IMR-90 (cell line): ENCODE measurements at regions not wholly inside any gene's neighbourhood (a gene's known extent, or its start where the extent isn't known, plus 50 kb on each side); places are given as distances from the start of the nearest gene placed in this dataset.
"Not testable (repeated sequence)": the region's sequence is repeated elsewhere in the genome, so short reads cannot be mapped to it uniquely, and the experiment has no call there.

Experiments used
- ATAC-seq: fragments of 200-7000 bp; cut with Tn5 transposase; 2 replicates; pipeline ENCODE4 v1.9.1; 2020; ENCODE audit warnings: low read depth, mild to moderate bottlenecking, moderate library complexity
- BruUV-seq: library from RNA; stranded (reverse); fragments of 400-500 nt; replicated peaks from 2 replicates; lab custom pipeline; 2021; lab: Mats Ljungman, UMichigan
- CTCF ChIA-PET: fragments of 300-600 bp; formaldehyde crosslinking; extraction: SDS; loops from one replicate; lab custom pipeline; 2021; ENCODE audit warnings: antibody characterized with exemption; lab: Yijun Ruan, JAX
- POLR2A ChIA-PET: fragments of 300-600 bp; sonication (Branson Sonifier 250); formaldehyde crosslinking; loops from one replicate; lab custom pipeline; 2022; ENCODE audit warnings: antibody characterized with exemption; ENCODE audit not compliant: unreplicated experiment; lab: Charles Lee
- DNase-seq: peaks from one replicate; pipeline ENCODE4 v3.0.0; 2013
- H2AFZ ChIP-seq: replicated peaks from 2 replicates; pipeline ENCODE3; 2013; ENCODE audit warnings: low read length, mild to moderate bottlenecking; ENCODE audit not compliant: poor library complexity
- H2AK5ac ChIP-seq: 2 replicates; pipeline ENCODE4 v1.6.1; 2013; ENCODE audit warnings: low read depth, low read length, inconsistent platforms
- H2AK9ac ChIP-seq: replicated peaks from 2 replicates; pipeline ENCODE3; 2013; ENCODE audit warnings: mild to moderate bottlenecking, low read depth, low read length, moderate library complexity; ENCODE audit not compliant: poor library complexity
- H2BK120ac ChIP-seq: 2 replicates; pipeline ENCODE4 v1.6.1; 2013; ENCODE audit warnings: low read depth, low read length, inconsistent platforms
- H2BK15ac ChIP-seq: 3 replicates; pipeline ENCODE4 v1.6.1; 2013; ENCODE audit warnings: low read depth, low read length, inconsistent platforms
- H2BK20ac ChIP-seq: 2 replicates; pipeline ENCODE4 v1.6.1; 2013; ENCODE audit warnings: low read depth, mild to moderate bottlenecking, inconsistent platforms, low read length, moderate library complexity
- H2BK5ac ChIP-seq: 2 replicates; pipeline ENCODE4 v1.6.1; 2013; ENCODE audit warnings: mild to moderate bottlenecking, low read depth, low read length, inconsistent platforms; ENCODE audit not compliant: poor library complexity, severe bottlenecking
- H3K14ac ChIP-seq: replicated peaks from 2 replicates; pipeline ENCODE4 v1.6.1; 2013; ENCODE audit warnings: low read depth, low read length, inconsistent platforms
- H3K18ac ChIP-seq: 2 replicates; pipeline ENCODE4 v1.6.1; 2013; ENCODE audit warnings: low read depth, low read length, control low read depth
- H3K23ac ChIP-seq: 2 replicates; pipeline ENCODE4 v1.6.1; 2013; ENCODE audit warnings: low read depth, low read length, inconsistent platforms
- H3K27ac ChIP-seq: 2 replicates; pipeline ENCODE4 v1.5.1; 2013; ENCODE audit warnings: mild to moderate bottlenecking, control low read depth, low read length; ENCODE audit not compliant: insufficient read depth
- H3K27me3 ChIP-seq: 2 replicates; pipeline ENCODE4 v1.6.1; 2013; ENCODE audit warnings: low read length; ENCODE audit not compliant: control insufficient read depth, insufficient read depth
- H3K36me3 ChIP-seq: 2 replicates; pipeline ENCODE4 v1.6.1; 2013; ENCODE audit warnings: low read length, mixed read lengths; ENCODE audit not compliant: control insufficient read depth, insufficient read depth
- H3K4ac ChIP-seq: 2 replicates; pipeline ENCODE4 v1.6.1; 2013; ENCODE audit warnings: low read depth, low read length, inconsistent platforms
- H3K4me1 ChIP-seq: 2 replicates; pipeline ENCODE4 v1.6.1; 2013; ENCODE audit warnings: low read length, mixed read lengths; ENCODE audit not compliant: control insufficient read depth, insufficient read depth
- H3K4me2 ChIP-seq: 2 replicates; pipeline ENCODE4 v1.6.1; 2013; ENCODE audit warnings: low read depth, mild to moderate bottlenecking, control low read depth, low read length, moderate library complexity
- H3K4me3 ChIP-seq: 2 replicates; pipeline ENCODE4 v1.5.1; 2013; ENCODE audit warnings: low read depth, mild to moderate bottlenecking, control low read depth, low read length, moderate library complexity; ENCODE audit not compliant: insufficient read depth
- H3K56ac ChIP-seq: 2 replicates; pipeline ENCODE4 v1.6.1; 2013; ENCODE audit warnings: low read length, inconsistent platforms; ENCODE audit not compliant: insufficient read depth; ENCODE audit errors: extremely low read depth
- H3K79me1 ChIP-seq, 2 experiments: 2 replicates each; pipeline ENCODE4 v1.6.1; 2013; ENCODE audit warnings: low read length in 2 of 2, inconsistent platforms in 1 of 2, low read depth in 1 of 2
- H3K9ac ChIP-seq: 2 replicates; pipeline ENCODE4 v1.6.1; 2013; ENCODE audit warnings: low read depth, low read length, control low read depth
- H3K9me1 ChIP-seq: 2 replicates; pipeline ENCODE4 v1.6.1; 2013; ENCODE audit warnings: low read length, inconsistent platforms; ENCODE audit not compliant: insufficient read depth
- H3K9me3 ChIP-seq: 2 replicates; pipeline ENCODE4 v1.6.1; 2013; ENCODE audit warnings: low read length; ENCODE audit not compliant: control insufficient read depth, insufficient read depth
- H4K20me1 ChIP-seq: 2 replicates; pipeline ENCODE4 v1.6.1; 2013; ENCODE audit warnings: low read length, inconsistent platforms; ENCODE audit not compliant: insufficient read depth
- H4K5ac ChIP-seq: 2 replicates; pipeline ENCODE4 v1.6.1; 2013; ENCODE audit warnings: mild to moderate bottlenecking, low read depth, low read length, control low read depth
- H4K8ac ChIP-seq, 2 experiments: 2 replicates each; pipeline ENCODE4 v1.6.1; 2013; ENCODE audit warnings: low read depth in 2 of 2, low read length in 2 of 2, control low read depth in 1 of 2, inconsistent platforms in 1 of 2
- H4K91ac ChIP-seq: 2 replicates; pipeline ENCODE4 v1.6.1; 2013; ENCODE audit warnings: low read depth, low read length, inconsistent platforms; ENCODE audit not compliant: insufficient read depth
- MAFK ChIP-seq: IDR thresholded peaks from 2 replicates; pipeline ENCODE4 v1.6.1; 2012; ENCODE audit warnings: low read depth, low read length, improper control_type of control experiment
- WGBS, 2 experiments: methylation state at CpG; one replicate each; pipeline versions ENCODE4 v1.1.5 to v1.1.7; 2013; ENCODE audit warnings: missing lambda C conversion rate in 2 of 2; ENCODE audit not compliant: insufficient read length in 1 of 2; ENCODE audit errors: extremely low coverage in 2 of 2; 5-methylcytosine and 5-hydroxymethylcytosine counted together
- dilution Hi-C: fragments of 300-500 bp; cut with HindIII; formaldehyde crosslinking; loops from one replicate; pipeline ENCODE4 v1.14.3; 2018; ENCODE audit warnings: low sequenced_read_pairs; ENCODE audit not compliant: unreplicated experiment
- in situ Hi-C: fragments of 300-500 bp; cut with MboI; formaldehyde crosslinking; loops from 3 replicates; pipeline ENCODE4 v1.14.3; 2019; ENCODE audit warnings: low sequenced_read_pairs, inconsistent platforms, mixed read lengths
- intact Hi-C: fragments of 100-400 bp; cut with micrococcal nuclease; formaldehyde crosslinking; loops from 2 replicates; pipeline ENCODE4 v1.10.0; 2022

GRCh38 chr9:85847782-85848181 lies 93.2 kb upstream of the NAA35 start:
- H4K91ac ChIP-seq, H3K27ac ChIP-seq, H3K79me1 ChIP-seq, CTCF ChIA-PET, H3K9ac ChIP-seq, H2BK15ac ChIP-seq, H3K14ac ChIP-seq, H3K23ac ChIP-seq, H3K4ac ChIP-seq, DNase-seq, ATAC-seq, H3K56ac ChIP-seq, intact Hi-C loops, H3K9me3 ChIP-seq, H3K4me1 ChIP-seq, BruUV-seq, H2BK5ac ChIP-seq, H3K9me1 ChIP-seq, H3K18ac ChIP-seq, H3K36me3 ChIP-seq, H4K5ac ChIP-seq, H2AK5ac ChIP-seq, H4K8ac ChIP-seq, H2BK20ac ChIP-seq, H3K27me3 ChIP-seq, H2AK9ac ChIP-seq, H2BK120ac ChIP-seq, H2AFZ ChIP-seq, H4K20me1 ChIP-seq, POLR2A ChIA-PET, H3K4me2 ChIP-seq, dilution Hi-C loops, H3K4me3 ChIP-seq, in situ Hi-C loops: not testable (repeated sequence)
- WGBS, 2 experiments, result no CpG with 5 or more reads among the region's 2 CpGs
- TF ChIP-seq MAFK, result peak; percentile 85
